Activated T-cell treated with anti-CD3 and anti-CD28 coated beads, Interleukin-2, amount 50 U/mL, for 72 hours (primary cell): ENCODE measurements at regions not wholly inside any gene's neighbourhood (a gene's known extent, or its start where the extent isn't known, plus 50 kb on each side); places are given as distances from the start of the nearest gene placed in this dataset.
A peak's percentile ranks its signal among the peaks of the same experiment; 100 is the strongest.
"Not testable (repeated sequence)": the region's sequence is repeated elsewhere in the genome, so short reads cannot be mapped to it uniquely, and the experiment has no call there.

Source experiments
- ATAC-seq, 2 donors: fragments of 150-1000 bp; cut with Tn5 transposase; replicated peaks in 1 of 2; 2 replicates each; pipeline ENCODE4 v1.10.0; 2021; ENCODE audit warnings: moderate library complexity in 2 of 2, mild to moderate bottlenecking in 1 of 2
- DNase-seq, 2 donors: peaks; one replicate each; pipeline ENCODE4 v3.0.0; 2021 to 2022; ENCODE audit warnings: mixed read lengths in 1 of 2
- H3K27ac Mint-ChIP-seq: one replicate; pipeline ENCODE4 v1.8.0; 2022; ENCODE audit warnings: mild to moderate bottlenecking, moderate library complexity, mixed read lengths
- H3K27me3 Mint-ChIP-seq: one replicate; pipeline ENCODE4 v1.8.0; 2022; ENCODE audit warnings: low read depth, mixed read lengths
- H3K36me3 Mint-ChIP-seq, 2 donors: one replicate each; pipeline ENCODE4 v1.8.0; 2022; ENCODE audit warnings: mixed read lengths in 2 of 2, mild to moderate bottlenecking in 1 of 2; ENCODE audit not compliant: insufficient read depth in 2 of 2
- H3K4me1 Mint-ChIP-seq: one replicate; pipeline ENCODE4 v1.8.0; 2022; ENCODE audit warnings: low read depth, mixed read lengths
- H3K4me3 Mint-ChIP-seq, 2 donors: one replicate each; pipeline ENCODE4 v1.8.0; 2022; ENCODE audit warnings: mild to moderate bottlenecking in 2 of 2, mixed read lengths in 2 of 2, moderate library complexity in 2 of 2
- H3K9me3 Mint-ChIP-seq, 2 donors: one replicate each; pipeline ENCODE4 v1.8.0; 2022; ENCODE audit warnings: mixed read lengths in 2 of 2

GRCh38 chr2:199064201-199064600 lies 393.5 kb downstream of the SATB2 start:
- no peaks in the 10 kb centered on the region for H3K27me3 Mint-ChIP-seq
- no peaks in the 10 kb centered on the region for H3K4me1 Mint-ChIP-seq
- no peak overlapping the region for H3K4me3 Mint-ChIP-seq
- peaks cover 0 to 1% of the 10 kb centered on the region in 2 donors for H3K36me3 Mint-ChIP-seq
- no peak overlapping the region for H3K27ac Mint-ChIP-seq
- ATAC-seq (no peak), DNase-seq (no peak)
- peaks cover 6 to 12% of the 10 kb centered on the region in 2 donors for H3K9me3 Mint-ChIP-seq

GRCh38 chr2:199057936-199058335 lies 399.8 kb downstream of the SATB2 start:
- no peak for DNase-seq
- Mint-ChIP-seq H3K4me1 (no peaks in the 10 kb centered on the region), H3K9me3 (peaks cover 2 to 6% of the 10 kb centered on the region in 2 donors), H3K36me3 (peaks cover 0 to 1% of the 10 kb centered on the region in 2 donors), H3K4me3 (no peak overlapping the region), H3K27me3 (no peaks in the 10 kb centered on the region), H3K27ac (no peak overlapping the region)
- no peak for ATAC-seq

DNA sequence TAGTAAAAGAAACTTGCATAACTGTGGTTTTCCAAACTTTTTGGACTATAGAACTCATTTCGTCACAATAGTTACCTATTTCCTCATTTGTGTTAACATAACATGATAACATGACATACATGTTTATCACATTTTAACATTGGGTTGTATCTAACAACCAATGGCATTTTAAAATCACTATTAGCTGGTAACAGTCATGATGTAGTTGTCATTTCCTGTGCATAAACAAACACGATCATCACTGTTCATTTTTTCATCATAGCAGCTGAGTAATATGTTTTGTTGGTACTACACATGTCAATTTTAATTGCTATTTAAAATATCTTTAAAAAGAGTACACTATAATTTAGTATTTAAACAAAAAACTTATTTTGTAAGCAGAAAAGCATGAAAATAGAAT lies 402.4 kb downstream of the SATB2 start:
- H3K27ac Mint-ChIP-seq, result no peak overlapping the region
- H3K27me3 Mint-ChIP-seq, result no peaks in the 10 kb centered on the region
- no peaks in the 10 kb centered on the region for H3K36me3 Mint-ChIP-seq
- no peaks in the 10 kb centered on the region for H3K9me3 Mint-ChIP-seq
- ATAC-seq (no peak), DNase-seq (no peak)
- no peaks in the 10 kb centered on the region for H3K4me1 Mint-ChIP-seq
- H3K4me3 Mint-ChIP-seq, result no peak overlapping the region

DNA sequence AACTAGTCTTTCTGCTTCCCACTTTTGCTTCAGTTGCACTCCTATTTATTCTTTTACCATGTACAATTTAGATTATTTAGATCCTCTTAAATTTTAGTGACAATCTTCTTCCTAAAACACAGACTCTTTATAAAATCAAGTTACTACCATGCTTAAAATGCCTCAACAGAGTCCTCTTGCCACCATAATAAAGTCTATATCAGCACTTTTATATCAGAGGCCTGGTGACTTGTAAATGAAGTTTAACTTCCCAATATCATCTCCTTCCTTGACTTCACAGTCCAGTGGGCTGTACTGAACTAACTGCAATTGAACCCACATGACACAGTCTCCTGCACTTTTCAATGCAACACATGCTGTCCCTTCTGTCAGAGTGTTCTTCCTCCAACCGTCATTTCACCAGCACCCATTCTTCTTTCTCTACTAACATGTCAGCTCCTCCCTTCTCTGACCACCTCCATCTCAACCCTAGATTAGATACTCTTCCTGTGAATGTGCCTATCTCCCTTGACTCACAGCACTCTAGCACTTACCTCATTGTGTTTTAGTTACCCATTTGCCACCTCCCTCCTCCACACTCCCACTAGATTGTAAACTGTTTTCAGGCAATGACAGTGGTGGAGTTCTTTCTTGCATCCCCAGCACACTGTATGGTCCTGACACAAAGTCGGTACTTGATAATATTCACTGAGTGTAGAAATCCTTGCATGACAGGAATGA lies 414.9 kb downstream of the SATB2 start:
- H3K27me3 Mint-ChIP-seq, result no peaks in the 10 kb centered on the region
- no peaks in the 10 kb centered on the region for H3K9me3 Mint-ChIP-seq
- H3K36me3 Mint-ChIP-seq, result no peaks in the 10 kb centered on the region
- H3K4me3 Mint-ChIP-seq, result no peak overlapping the region
- DNase-seq (no peak), ATAC-seq (no peak)
- H3K27ac Mint-ChIP-seq, result no peak overlapping the region
- no peaks in the 10 kb centered on the region for H3K4me1 Mint-ChIP-seq

DNA sequence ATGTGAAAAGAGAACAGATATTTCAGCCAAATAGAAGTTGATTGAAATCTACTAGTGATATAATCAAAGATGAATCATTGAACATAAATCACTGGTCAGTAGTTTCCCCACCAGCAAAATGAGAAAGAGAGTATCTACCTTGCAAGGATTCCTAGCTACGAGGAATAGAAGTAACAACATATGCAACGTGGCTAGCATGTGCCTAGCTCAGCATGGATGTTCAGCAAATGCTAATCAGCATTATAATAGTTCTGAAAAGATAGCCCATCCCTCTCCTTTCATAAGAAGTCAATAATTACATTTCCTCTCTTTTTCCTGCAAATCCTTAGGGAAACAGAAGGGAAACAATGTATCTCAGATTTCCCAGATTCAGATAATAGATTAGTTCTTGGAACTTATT lies 417.2 kb downstream of the SATB2 start:
- DNase-seq, result no peak
- no peak for ATAC-seq
- Mint-ChIP-seq H3K4me1 (no peaks in the 10 kb centered on the region), H3K36me3 (no peaks in the 10 kb centered on the region), H3K4me3 (no peak overlapping the region), H3K27me3 (no peaks in the 10 kb centered on the region), H3K9me3 (no peaks in the 10 kb centered on the region), H3K27ac (no peak overlapping the region)

DNA sequence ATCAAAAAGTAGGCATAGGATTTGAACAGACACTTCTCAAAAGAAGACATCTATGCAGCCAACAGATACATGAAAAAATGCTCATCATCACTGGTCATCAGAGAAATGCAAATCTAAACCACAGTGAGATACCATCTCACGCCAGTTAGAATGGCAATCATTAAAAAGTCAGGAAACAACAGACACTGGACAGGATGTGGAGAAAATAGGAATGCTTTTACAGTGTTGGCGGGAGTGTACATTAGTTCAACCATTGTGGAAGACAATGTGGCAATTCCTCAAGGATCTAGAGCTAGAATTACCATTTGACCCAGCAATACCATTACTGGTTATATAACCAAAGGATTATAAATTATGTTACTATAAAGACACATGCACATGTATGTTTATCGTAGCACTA lies 424.0 kb downstream of the SATB2 start:
- not testable (repeated sequence) for ATAC-seq, H3K36me3 Mint-ChIP-seq, H3K4me3 Mint-ChIP-seq, H3K9me3 Mint-ChIP-seq, H3K27me3 Mint-ChIP-seq, DNase-seq, H3K4me1 Mint-ChIP-seq, H3K27ac Mint-ChIP-seq

- Mint-ChIP-seq H3K4me3 (no peak overlapping the region), H3K27me3 (no peaks in the 10 kb centered on the region), H3K9me3 (peaks cover 0 to 4% of the 10 kb centered on the region in 2 donors), H3K4me1 (no peaks in the 10 kb centered on the region), H3K27ac (no peak overlapping the region), H3K36me3 (peaks cover 0 to 2% of the 10 kb centered on the region in 2 donors)
- ATAC-seq (no peak), DNase-seq (no peak)
Observed at GRCh38 chr2:199025146-199025545, 432.6 kb downstream of the SATB2 start.

DNA sequence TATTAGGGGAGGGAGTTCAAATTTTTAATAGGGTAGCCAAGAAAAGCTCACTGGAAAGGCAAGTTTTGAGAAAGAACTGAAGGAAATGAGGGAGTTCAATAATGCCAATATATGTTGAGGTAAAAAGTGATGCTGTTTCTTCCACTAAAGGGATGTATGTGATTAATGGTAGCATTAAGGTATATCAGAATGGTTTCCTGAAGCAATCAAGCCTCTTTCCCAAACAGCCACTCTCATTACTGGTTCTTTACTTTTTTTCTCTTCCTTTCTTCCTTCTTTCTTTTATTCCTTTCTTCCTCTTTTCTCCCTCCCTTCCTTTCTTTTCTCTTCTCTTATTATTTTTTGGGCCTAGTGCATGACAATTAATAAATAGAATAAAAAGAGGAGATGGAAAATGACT lies 433.5 kb downstream of the SATB2 start:
- Mint-ChIP-seq H3K4me3 (no peak overlapping the region), H3K36me3 (peaks cover 0 to 2% of the 10 kb centered on the region in 2 donors), H3K27me3 (no peaks in the 10 kb centered on the region), H3K27ac (peak overlapping the region; percentile 42), H3K4me1 (no peaks in the 10 kb centered on the region), H3K9me3 (no peaks in the 10 kb centered on the region)
- DNase-seq (no peak), ATAC-seq (no peak)

DNA sequence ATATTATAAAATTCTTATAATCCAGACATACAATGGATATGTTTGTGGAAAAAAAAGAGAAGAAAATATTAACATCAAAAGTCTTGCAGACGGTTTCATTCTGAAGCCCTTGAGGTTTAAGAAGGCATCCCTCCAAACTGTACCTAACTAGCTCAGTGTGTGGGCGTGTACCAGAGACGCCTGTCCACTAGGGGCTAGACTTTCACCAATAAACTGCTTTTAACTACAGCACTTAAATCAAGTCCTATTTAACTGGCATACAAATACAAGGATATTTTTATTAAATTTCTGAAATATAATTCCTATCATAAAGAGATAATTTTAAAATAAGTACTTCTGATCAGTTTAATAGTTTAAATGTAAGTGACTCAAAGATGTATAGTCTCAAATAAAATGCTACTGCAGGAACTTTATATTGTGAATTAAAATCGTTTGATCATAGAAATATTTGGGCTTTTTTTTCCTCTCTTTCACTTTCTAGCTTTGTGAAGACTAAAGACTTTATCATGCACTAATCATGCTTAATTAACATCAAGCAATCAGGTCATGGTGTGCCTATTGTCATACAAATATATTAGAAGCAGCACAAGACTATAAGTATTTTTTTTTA lies 437.7 kb downstream of the SATB2 start:
- no peak for DNase-seq
- Mint-ChIP-seq H3K27ac (no peak overlapping the region), H3K36me3 (no peaks in the 10 kb centered on the region), H3K4me3 (no peak overlapping the region), H3K4me1 (no peaks in the 10 kb centered on the region), H3K27me3 (no peaks in the 10 kb centered on the region), H3K9me3 (no peaks in the 10 kb centered on the region)
- no peak for ATAC-seq

GRCh38 chr2:199018826-199019225 lies 438.9 kb downstream of the SATB2 start:
- no peak for ATAC-seq
- no peak for DNase-seq
- Mint-ChIP-seq H3K36me3 (no peaks in the 10 kb centered on the region), H3K9me3 (no peaks in the 10 kb centered on the region), H3K27me3 (no peaks in the 10 kb centered on the region), H3K4me1 (no peaks in the 10 kb centered on the region), H3K27ac (no peak overlapping the region), H3K4me3 (no peak overlapping the region)

DNA sequence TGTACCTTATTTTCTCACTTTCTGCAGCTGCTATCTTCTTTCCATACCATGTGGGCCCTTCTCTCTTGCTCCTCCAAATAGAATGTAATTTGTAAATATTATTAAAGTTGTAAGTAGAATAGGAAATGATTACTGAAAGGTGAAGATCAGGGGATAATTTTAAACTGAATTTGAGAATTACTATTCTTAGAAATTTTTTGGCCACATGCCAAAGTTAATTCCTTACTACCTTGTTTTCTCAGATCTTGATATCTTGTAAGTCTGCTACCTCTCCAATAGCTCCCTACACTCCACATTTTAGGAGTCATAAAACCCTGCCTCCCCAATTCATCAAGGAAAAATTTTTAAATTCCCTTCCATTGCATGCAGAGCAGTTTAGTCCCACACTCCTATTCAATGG lies 442.7 kb downstream of the SATB2 start:
- no peak overlapping the region for H3K27ac Mint-ChIP-seq
- no peak overlapping the region for H3K4me3 Mint-ChIP-seq
- DNase-seq, result no peak
- no peak for ATAC-seq
- H3K27me3 Mint-ChIP-seq, result no peaks in the 10 kb centered on the region
- H3K36me3 Mint-ChIP-seq, result no peaks in the 10 kb centered on the region
- peaks cover 0 to 2% of the 10 kb centered on the region in 2 donors for H3K9me3 Mint-ChIP-seq
- no peaks in the 10 kb centered on the region for H3K4me1 Mint-ChIP-seq

- H3K27ac Mint-ChIP-seq, result no peak overlapping the region
- no peaks in the 10 kb centered on the region for H3K27me3 Mint-ChIP-seq
- DNase-seq, result no peak
- H3K4me1 Mint-ChIP-seq, result no peaks in the 10 kb centered on the region
- H3K36me3 Mint-ChIP-seq, result no peaks in the 10 kb centered on the region
- H3K9me3 Mint-ChIP-seq, result peaks cover 0 to 2% of the 10 kb centered on the region in 2 donors
- H3K4me3 Mint-ChIP-seq, result no peak overlapping the region
- no peak for ATAC-seq
Observed at GRCh38 chr2:199014226-199014625, 443.5 kb downstream of the SATB2 start.

DNA sequence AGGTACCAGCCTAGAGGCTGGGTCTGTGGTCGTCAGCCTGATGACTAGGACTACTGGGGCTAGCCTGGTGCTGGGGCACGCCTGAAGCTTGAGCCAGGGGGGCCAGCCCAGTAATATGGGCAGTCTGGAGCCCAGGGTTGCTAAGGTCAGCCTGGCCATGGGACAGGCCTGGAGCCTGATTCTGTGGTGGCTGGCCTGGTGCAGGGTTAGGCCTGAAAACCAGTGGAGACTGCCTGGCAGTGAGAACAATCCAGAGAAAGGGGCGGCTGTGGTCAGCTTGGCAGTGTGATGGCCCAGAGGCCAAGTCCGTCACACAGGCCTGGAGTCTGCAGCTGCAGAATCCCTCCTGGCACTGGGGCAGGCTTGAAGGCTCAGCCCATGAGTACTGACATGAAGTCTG lies 445.8 kb downstream of the SATB2 start:
- Mint-ChIP-seq H3K27ac (no peak overlapping the region), H3K4me1 (no peaks in the 10 kb centered on the region), H3K9me3 (peaks cover 0 to 2% of the 10 kb centered on the region in 2 donors), H3K27me3 (no peaks in the 10 kb centered on the region), H3K36me3 (no peaks in the 10 kb centered on the region), H3K4me3 (no peak overlapping the region)
- ATAC-seq, result no peak
- DNase-seq, result no peak

DNA sequence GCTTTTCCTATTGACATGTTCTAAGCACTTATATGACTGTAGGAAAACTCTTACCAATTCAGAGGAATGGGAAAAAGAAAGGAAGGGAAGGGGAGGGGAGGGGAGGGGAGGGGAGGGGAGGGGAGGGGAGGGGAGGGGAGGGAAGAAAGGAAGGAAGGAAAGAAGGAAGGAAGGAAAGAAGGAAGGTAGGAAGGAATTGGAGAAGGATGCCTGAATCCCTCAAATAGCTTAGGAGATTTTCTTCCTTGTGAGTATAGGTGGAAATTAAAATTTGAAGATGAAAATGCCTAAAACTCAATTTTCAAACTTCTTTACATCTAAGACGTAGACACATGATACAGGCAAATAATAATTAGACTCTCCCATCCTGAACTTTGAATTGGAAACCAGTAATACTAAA lies 463.1 kb downstream of the SATB2 start:
- Mint-ChIP-seq H3K4me1 (no peaks in the 10 kb centered on the region), H3K9me3 (peaks cover 3% of the 10 kb centered on the region in 2 donors), H3K27ac (no peak overlapping the region), H3K36me3 (no peaks in the 10 kb centered on the region), H3K27me3 (no peaks in the 10 kb centered on the region), H3K4me3 (no peak overlapping the region)
- ATAC-seq (no peak), DNase-seq (no peak)
